ENCODE measurements at regions not wholly inside any gene's neighbourhood (a gene's known extent, or its start where the extent isn't known, plus 50 kb on each side); places are given as distances from the start of the nearest gene placed in this dataset.

- Histone ChIP-seq H3K27ac (no peak overlapping the region), H3K4me3 (no peak overlapping the region)
Observed at GRCh38 chr4:11585506-11585905, 156.8 kb upstream of the HS3ST1 start.

- H3K4me3 ChIP-seq: no peak overlapping the region
Observed at GRCh38 chr4:11568511-11568910, 139.8 kb upstream of the HS3ST1 start.

GRCh38 chr4:11566444-11567022, 137.8 kb upstream of the HS3ST1 start:
- no peak overlapping the region for H3K4me3 ChIP-seq
- H3K27ac ChIP-seq: no peak overlapping the region

More at GRCh38 chr4:11568511-11568910, 139.8 kb upstream of the HS3ST1 start:
- H3K27ac ChIP-seq: no peak overlapping the region

- Histone ChIP-seq H3K4me3 (no peak overlapping the region), H3K27ac (no peak overlapping the region)
Observed at GRCh38 chr4:11565899-11566298, 137.2 kb upstream of the HS3ST1 start.

- no peak overlapping the region for H3K27ac ChIP-seq
Observed at GRCh38 chr4:11565213-11565612, 136.5 kb upstream of the HS3ST1 start.

GRCh38 chr4:11564021-11564420, 135.3 kb upstream of the HS3ST1 start:
- no peak overlapping the region for H3K27ac ChIP-seq
- no peak overlapping the region for H3K4me3 ChIP-seq

More at GRCh38 chr4:11565213-11565612, 136.5 kb upstream of the HS3ST1 start:
- H3K4me3 ChIP-seq: no peak overlapping the region

GRCh38 chr4:11549525-11549924, 120.8 kb upstream of the HS3ST1 start:
- no peak overlapping the region for H3K4me3 ChIP-seq
- H3K27ac ChIP-seq: no peak overlapping the region

- Histone ChIP-seq H3K4me3 (no peak overlapping the region), H3K27ac (no peak overlapping the region)
Observed at GRCh38 chr4:11548597-11549082, 119.9 kb upstream of the HS3ST1 start.

GRCh38 chr4:11546391-11547175, 117.9 kb upstream of the HS3ST1 start:
- no peak overlapping the region for H3K4me3 ChIP-seq
- H3K27ac ChIP-seq: no peak overlapping the region

GRCh38 chr4:11545651-11546050, 117.0 kb upstream of the HS3ST1 start:
- Histone ChIP-seq H3K27ac (no peak overlapping the region), H3K4me3 (no peak overlapping the region)

- H3K27ac ChIP-seq: peak overlapping the region in 1 of 21 experiments; percentile 26
- no peak overlapping the region for H3K4me3 ChIP-seq
Observed at GRCh38 chr4:11544211-11544610, 115.5 kb upstream of the HS3ST1 start.

- H3K4me3 ChIP-seq: no peak overlapping the region
Observed at GRCh38 chr4:11543706-11544105, 115.0 kb upstream of the HS3ST1 start.

GRCh38 chr4:11542952-11543351, 114.3 kb upstream of the HS3ST1 start:
- H3K27ac ChIP-seq: no peak overlapping the region

More at GRCh38 chr4:11543706-11544105, 115.0 kb upstream of the HS3ST1 start:
- H3K27ac ChIP-seq: peak overlapping the region in 1 of 21 experiments; percentile 26

GRCh38 chr4:11537846-11538245, 109.2 kb upstream of the HS3ST1 start:
- H3K27ac ChIP-seq: no peak overlapping the region
- H3K4me3 ChIP-seq: no peak overlapping the region

More at GRCh38 chr4:11542952-11543351, 114.3 kb upstream of the HS3ST1 start:
- H3K4me3 ChIP-seq: no peak overlapping the region

- no peak overlapping the region for H3K4me3 ChIP-seq
- H3K27ac ChIP-seq: no peak overlapping the region
Observed at GRCh38 chr4:11535333-11535732, 106.6 kb upstream of the HS3ST1 start.

GRCh38 chr4:11534623-11535302, 106.1 kb upstream of the HS3ST1 start:
- no peak overlapping the region for H3K27ac ChIP-seq
- no peak overlapping the region for H3K4me3 ChIP-seq

GRCh38 chr4:11532138-11532537, 103.4 kb upstream of the HS3ST1 start:
- Histone ChIP-seq H3K27ac (no peak overlapping the region), H3K4me3 (no peak overlapping the region)

GRCh38 chr4:11529625-11530201, 101.0 kb upstream of the HS3ST1 start:
- Histone ChIP-seq H3K4me3 (no peak overlapping the region), H3K27ac (no peak overlapping the region)

- H3K27ac ChIP-seq: no peak overlapping the region
Observed at GRCh38 chr4:11525085-11525484, 96.4 kb upstream of the HS3ST1 start.

GRCh38 chr4:11518754-11519153, 90.1 kb upstream of the HS3ST1 start:
- H3K4me3 ChIP-seq: no peak overlapping the region
- H3K27ac ChIP-seq: no peak overlapping the region

More at GRCh38 chr4:11525085-11525484, 96.4 kb upstream of the HS3ST1 start:
- H3K4me3 ChIP-seq: no peak overlapping the region

Measured in skin epidermis (tissue), 12 donors.